ENCODE measurements at regions not wholly inside any gene's neighbourhood (a gene's known extent, or its start where the extent isn't known, plus 50 kb on each side); places are given as distances from the start of the nearest gene placed in this dataset.
"Not testable (repeated sequence)": the region's sequence is repeated elsewhere in the genome, so short reads cannot be mapped to it uniquely, and the experiment has no call there.

DNA sequence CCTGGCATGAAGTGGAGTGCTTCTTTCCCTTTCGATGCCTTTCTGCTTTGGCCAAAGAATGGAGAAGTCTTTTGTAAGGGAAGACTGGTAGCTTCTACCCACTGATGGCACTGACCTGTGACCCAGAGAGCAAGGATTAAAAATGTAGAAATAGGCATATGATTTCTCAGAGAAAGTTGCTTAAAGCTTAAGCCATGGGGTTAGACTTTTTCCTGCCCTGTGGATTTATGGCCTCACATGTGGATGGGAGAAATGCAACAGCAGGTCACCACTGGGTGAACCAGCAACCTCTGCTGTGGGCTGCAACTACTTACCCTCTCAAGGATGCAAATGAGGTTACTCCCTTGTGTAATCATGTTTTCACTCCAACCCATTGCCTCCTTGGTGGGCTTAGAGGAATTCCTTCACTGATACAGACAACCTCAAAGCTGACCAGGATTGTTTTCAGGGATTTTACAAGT lies 86.7 kb upstream of the CDC42EP3 start:
- TF ChIP-seq, protein P1, sequence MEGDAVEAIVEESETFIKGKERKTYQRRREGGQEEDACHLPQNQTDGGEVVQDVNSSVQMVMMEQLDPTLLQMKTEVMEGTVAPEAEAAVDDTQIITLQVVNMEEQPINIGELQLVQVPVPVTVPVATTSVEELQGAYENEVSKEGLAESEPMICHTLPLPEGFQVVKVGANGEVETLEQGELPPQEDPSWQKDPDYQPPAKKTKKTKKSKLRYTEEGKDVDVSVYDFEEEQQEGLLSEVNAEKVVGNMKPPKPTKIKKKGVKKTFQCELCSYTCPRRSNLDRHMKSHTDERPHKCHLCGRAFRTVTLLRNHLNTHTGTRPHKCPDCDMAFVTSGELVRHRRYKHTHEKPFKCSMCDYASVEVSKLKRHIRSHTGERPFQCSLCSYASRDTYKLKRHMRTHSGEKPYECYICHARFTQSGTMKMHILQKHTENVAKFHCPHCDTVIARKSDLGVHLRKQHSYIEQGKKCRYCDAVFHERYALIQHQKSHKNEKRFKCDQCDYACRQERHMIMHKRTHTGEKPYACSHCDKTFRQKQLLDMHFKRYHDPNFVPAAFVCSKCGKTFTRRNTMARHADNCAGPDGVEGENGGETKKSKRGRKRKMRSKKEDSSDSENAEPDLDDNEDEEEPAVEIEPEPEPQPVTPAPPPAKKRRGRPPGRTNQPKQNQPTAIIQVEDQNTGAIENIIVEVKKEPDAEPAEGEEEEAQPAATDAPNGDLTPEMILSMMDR (IDR thresholded peaks at IDR 0.05): not testable (repeated sequence)
- TF ChIP-seq POLR2AphosphoS5, POLR2A (IDR thresholded peaks at IDR 0.05): not testable (repeated sequence)

Measured in prostate gland (tissue), 2 donors.